Uterus (tissue), 3 donors: ENCODE measurements at regions not wholly inside any gene's neighbourhood (a gene's known extent, or its start where the extent isn't known, plus 50 kb on each side); places are given as distances from the start of the nearest gene placed in this dataset.

Source experiments
- DNase-seq, 2 donors: peaks; one replicate each; pipeline ENCODE4 v3.0.0-alpha.2; 2019 to 2020
- H3K27ac ChIP-seq, 2 donors: fragments of 200-600 bp; sonication (generic); 1 replicate in 1 of 2; 2 replicates in 1 of 2; pipeline ENCODE4 v1.5.1; 2016 to 2018
- H3K27me3 ChIP-seq, 2 donors: fragments of 200-600 bp; sonication (generic); one replicate each; pipeline ENCODE4 v1.5.1; 2018 to 2019; ENCODE audit warnings: control low read depth in 1 of 2
- H3K36me3 ChIP-seq, 2 donors: fragments of 200-600 bp; sonication (generic); one replicate each; pipeline ENCODE4 v1.5.1; 2019; ENCODE audit warnings: control low read depth in 1 of 2
- H3K4me1 ChIP-seq, 2 donors: fragments of 200-600 bp; sonication (generic); one replicate each; pipeline ENCODE4 v1.5.1; 2018 to 2019; ENCODE audit warnings: control low read depth in 1 of 2
- H3K4me3 ChIP-seq, 2 donors: fragments of 200-600 bp; sonication (generic); 1 replicate in 1 of 2; 2 replicates in 1 of 2; pipeline ENCODE4 v1.5.1; 2018 to 2019; ENCODE audit warnings: mild to moderate bottlenecking in 1 of 2
- H3K9me3 ChIP-seq, 2 donors: fragments of 200-600 bp; sonication (generic); one replicate each; pipeline ENCODE4 v1.5.1; 2019; ENCODE audit warnings: control low read depth in 1 of 2
- POLR2A ChIP-seq, 2 donors: fragments of 450-650 bp; IDR thresholded peaks; one replicate each; pipeline ENCODE4 v1.6.1; 2016; ENCODE audit warnings: antibody characterized with exemption in 2 of 2, mild to moderate bottlenecking in 1 of 2, moderate library complexity in 1 of 2
- intact Hi-C: fragments of 100-400 bp; cut with DNase I; formaldehyde crosslinking; loops from one replicate; pipeline ENCODE4 v1.15.1; 2023; ENCODE audit warnings: low total_unique reads
- TF ChIP-seq, protein P1 (sequence below), 4 experiments: fragments of 200-600 bp in 2 of 4; fragments of 450-650 bp in 2 of 4; sonication (generic) in 2 of 4; IDR thresholded peaks; one replicate each; pipeline ENCODE4 v1.5.1; 2016 to 2019; ENCODE audit warnings: antibody characterized with exemption in 4 of 4, mild to moderate bottlenecking in 2 of 4, moderate library complexity in 1 of 4
- donor health status: DM: yes; HTN: yes; CAD: no.

- DNase-seq = no peak
- H3K9me3 ChIP-seq = no peaks in the 10 kb centered on the region
- H3K36me3 ChIP-seq = no peaks in the 10 kb centered on the region
- intact Hi-C loops = no loop called here
- H3K4me3 ChIP-seq = no peak overlapping the region
- no peak overlapping the region for H3K27ac ChIP-seq
- H3K4me1 ChIP-seq = no peaks in the 10 kb centered on the region
- TF ChIP-seq, protein P1, sequence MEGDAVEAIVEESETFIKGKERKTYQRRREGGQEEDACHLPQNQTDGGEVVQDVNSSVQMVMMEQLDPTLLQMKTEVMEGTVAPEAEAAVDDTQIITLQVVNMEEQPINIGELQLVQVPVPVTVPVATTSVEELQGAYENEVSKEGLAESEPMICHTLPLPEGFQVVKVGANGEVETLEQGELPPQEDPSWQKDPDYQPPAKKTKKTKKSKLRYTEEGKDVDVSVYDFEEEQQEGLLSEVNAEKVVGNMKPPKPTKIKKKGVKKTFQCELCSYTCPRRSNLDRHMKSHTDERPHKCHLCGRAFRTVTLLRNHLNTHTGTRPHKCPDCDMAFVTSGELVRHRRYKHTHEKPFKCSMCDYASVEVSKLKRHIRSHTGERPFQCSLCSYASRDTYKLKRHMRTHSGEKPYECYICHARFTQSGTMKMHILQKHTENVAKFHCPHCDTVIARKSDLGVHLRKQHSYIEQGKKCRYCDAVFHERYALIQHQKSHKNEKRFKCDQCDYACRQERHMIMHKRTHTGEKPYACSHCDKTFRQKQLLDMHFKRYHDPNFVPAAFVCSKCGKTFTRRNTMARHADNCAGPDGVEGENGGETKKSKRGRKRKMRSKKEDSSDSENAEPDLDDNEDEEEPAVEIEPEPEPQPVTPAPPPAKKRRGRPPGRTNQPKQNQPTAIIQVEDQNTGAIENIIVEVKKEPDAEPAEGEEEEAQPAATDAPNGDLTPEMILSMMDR (IDR thresholded peaks at IDR 0.05) = no peak
- no peak for TF ChIP-seq POLR2A (IDR thresholded peaks at IDR 0.05)
- H3K27me3 ChIP-seq = no peaks in the 10 kb centered on the region
These were observed 124.8 kb upstream of the SIX2 start for GRCh38 chr2:45134014-45134413.

DNA sequence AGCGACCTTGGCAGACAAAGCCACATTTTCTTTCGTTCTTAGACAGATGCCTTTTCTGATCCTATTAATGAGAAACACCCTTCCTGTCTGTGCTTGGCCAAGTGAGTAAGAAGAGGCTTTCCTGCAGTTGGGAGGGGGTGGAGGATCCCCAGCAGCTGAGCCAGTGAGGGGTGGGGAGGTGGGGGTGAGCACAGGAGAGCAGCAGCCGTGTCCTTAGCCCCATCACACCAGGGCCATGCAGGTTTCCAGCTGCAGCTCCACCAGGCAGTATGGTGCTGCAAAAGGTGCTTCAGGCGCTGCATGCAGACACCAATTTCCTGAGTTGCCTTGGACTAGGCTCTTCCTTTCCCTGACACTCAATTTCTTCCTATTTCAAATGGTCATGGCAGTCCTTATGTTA, 123.3 kb upstream of the SIX2 start:
- intact Hi-C loops = no loop called here
- Histone ChIP-seq H3K27ac (no peak overlapping the region), H3K4me3 (no peak overlapping the region), H3K27me3 (no peaks in the 10 kb centered on the region), H3K36me3 (no peaks in the 10 kb centered on the region), H3K9me3 (no peaks in the 10 kb centered on the region), H3K4me1 (no peaks in the 10 kb centered on the region)
- TF ChIP-seq, protein P1 (IDR thresholded peaks at IDR 0.05) = no peak
- TF ChIP-seq POLR2A (IDR thresholded peaks at IDR 0.05) = no peak
- no peak for DNase-seq

GRCh38 chr2:45131587-45131986, 122.3 kb upstream of the SIX2 start:
- DNase-seq = no peak
- Histone ChIP-seq H3K9me3 (no peaks in the 10 kb centered on the region), H3K36me3 (no peaks in the 10 kb centered on the region), H3K27ac (no peak overlapping the region), H3K4me1 (no peaks in the 10 kb centered on the region), H3K27me3 (no peaks in the 10 kb centered on the region), H3K4me3 (no peak overlapping the region)
- no peak for TF ChIP-seq POLR2A (IDR thresholded peaks at IDR 0.05)
- TF ChIP-seq, protein P1 (IDR thresholded peaks at IDR 0.05) = no peak
- intact Hi-C loops = no loop called here

- intact Hi-C loops = no loop called here
- Histone ChIP-seq H3K9me3 (no peaks in the 10 kb centered on the region), H3K4me1 (no peaks in the 10 kb centered on the region), H3K4me3 (no peak overlapping the region), H3K36me3 (no peaks in the 10 kb centered on the region), H3K27me3 (no peaks in the 10 kb centered on the region), H3K27ac (no peak overlapping the region)
- TF ChIP-seq POLR2A (IDR thresholded peaks at IDR 0.05) = no peak
- TF ChIP-seq, protein P1 (IDR thresholded peaks at IDR 0.05) = no peak
- no peak for DNase-seq
These were observed 121.5 kb upstream of the SIX2 start for GRCh38 chr2:45130736-45131135.

DNA sequence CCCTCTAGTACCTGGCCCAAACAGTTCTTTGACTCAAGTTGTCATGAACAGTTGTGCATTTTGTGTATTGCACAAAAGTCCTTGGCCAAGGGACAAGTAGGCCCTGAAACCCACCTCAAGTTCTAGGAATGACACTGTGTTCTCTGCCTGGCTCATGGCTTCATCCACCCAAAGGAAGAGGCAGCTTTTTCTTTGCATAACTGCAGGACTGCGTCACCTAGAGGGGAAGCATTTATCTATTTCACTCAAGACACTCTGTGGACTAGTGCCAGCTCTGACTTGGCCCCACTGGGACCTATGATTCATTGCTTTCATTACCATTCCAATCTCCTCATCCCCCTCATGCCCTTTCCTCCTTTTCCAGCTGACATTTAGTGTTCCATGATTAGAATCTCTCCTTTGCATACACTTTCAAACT, 119.3 kb upstream of the SIX2 start:
- TF ChIP-seq, protein P1 (IDR thresholded peaks at IDR 0.05) = no peak
- no peak for TF ChIP-seq POLR2A (IDR thresholded peaks at IDR 0.05)
- intact Hi-C loops = no loop called here
- Histone ChIP-seq H3K4me1 (no peaks in the 10 kb centered on the region), H3K4me3 (no peak overlapping the region), H3K9me3 (no peaks in the 10 kb centered on the region), H3K27ac (peak overlapping the region in 1 of 2 donors; percentile 53), H3K36me3 (no peaks in the 10 kb centered on the region), H3K27me3 (no peaks in the 10 kb centered on the region)
- peak; percentile 66 to 74 for DNase-seq
